ENCODE measurements at regions not wholly inside any gene's neighbourhood (a gene's known extent, or its start where the extent isn't known, plus 50 kb on each side); places are given as distances from the start of the nearest gene placed in this dataset.
"Not testable (repeated sequence)": the region's sequence is repeated elsewhere in the genome, so short reads cannot be mapped to it uniquely, and the experiment has no call there.

DNA sequence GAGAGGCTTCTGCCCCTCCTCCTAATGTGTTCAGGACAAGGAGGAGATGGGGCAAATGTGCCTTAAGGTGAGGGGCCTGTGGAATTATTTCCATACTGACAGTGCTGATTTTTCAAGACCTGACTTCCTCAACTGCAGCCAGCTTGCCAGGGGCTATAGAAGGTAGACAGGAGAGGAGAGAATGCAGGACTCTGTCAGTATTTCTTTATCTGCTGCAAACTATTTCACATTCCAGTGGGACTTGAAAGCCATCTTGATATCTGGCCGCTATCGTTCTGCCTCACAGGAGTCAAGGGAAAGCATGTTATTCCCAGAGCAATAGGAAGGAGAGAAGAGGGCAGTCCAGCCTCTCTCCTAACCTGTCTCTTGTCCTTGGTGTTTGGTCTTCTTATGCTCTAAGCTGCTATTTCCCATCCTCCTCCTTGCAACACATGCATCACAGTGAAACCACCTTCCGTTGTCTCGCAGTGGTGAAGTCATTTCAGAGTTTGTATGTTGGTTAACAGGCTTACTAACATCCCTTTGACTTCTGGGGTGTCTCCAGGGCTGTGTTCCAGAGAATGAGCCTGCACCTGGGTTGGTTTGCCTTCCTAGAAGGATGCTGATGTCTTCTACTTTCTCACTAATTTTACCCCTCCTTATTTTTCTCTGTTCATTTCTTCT is 95.1 kb upstream of the MRPS22 start:
- in situ Hi-C loops (cut with HindIII; ENCODE audit: low pct_unique_long_range_greater_than_20kb, low sequenced_read_pairs) = no loop called here
- no peak for DNase-seq (ENCODE audit: low read depth, low spot score)

DNA sequence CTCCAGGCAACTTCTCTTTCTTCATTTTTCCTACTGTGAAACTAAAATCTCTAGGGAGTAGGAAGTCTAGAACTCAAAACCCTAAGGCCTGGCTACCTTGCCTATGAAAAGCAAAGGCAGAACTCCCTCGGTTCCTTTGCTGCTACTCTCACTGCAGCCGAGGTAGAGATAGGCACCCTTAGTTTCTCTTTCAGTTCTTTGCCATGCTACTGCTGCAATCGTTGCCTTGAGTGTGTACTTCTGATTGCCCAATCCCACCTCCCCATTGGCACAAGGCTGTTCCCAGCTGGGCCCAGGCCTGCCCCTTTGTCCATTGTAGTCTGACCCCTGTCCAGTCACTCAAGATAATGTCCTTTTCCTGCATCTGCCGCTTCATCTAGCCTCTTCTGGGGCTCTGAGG is 92.3 kb upstream of the MRPS22 start:
- in situ Hi-C loops (cut with HindIII; ENCODE audit: low pct_unique_long_range_greater_than_20kb, low sequenced_read_pairs) = no loop called here
- DNase-seq (ENCODE audit: low read depth, low spot score) = no peak

DNA sequence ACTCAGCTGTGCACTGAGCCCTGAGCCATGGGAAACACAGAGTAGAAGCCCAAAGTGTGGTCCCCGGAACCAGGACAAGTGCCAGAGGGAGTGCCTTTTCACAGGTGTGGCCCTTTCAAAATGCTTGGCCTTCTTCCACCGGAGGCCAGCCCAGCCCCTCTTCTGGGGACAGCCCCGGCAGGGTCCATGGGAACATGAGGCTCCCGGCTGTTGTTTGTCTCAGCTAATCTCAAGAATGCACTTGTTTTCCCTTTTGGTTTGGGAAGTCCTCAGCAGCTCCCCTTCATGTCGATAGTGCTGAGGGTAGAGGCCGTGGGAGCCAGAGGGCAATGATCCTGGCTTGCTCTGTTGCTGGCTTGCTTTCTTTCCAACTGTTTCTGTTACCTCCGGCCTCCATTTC is 91.1 kb upstream of the MRPS22 start:
- DNase-seq (ENCODE audit: low read depth, low spot score) = no peak
- in situ Hi-C loops (cut with HindIII; ENCODE audit: low pct_unique_long_range_greater_than_20kb, low sequenced_read_pairs) = no loop called here

DNA sequence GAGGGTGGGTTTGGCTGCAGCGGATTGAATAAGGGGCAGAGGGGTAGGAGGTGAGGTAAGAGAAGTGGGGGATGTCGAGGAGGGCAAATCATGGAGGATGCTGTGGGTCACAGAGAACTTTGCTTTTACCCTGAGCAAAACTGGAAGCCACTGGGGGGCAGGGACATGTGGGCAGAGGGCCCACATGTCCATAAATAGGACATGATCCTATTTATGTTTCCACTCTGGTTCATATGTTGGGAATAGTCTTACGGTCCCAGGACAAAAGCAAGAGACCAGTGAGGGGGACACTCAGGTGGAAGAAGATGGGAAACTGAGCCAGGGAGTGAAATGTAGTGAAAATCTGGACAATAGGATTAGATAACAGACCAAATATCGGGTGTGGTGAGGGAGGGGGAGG is 85.5 kb upstream of the MRPS22 start:
- in situ Hi-C loops (cut with HindIII; ENCODE audit: low pct_unique_long_range_greater_than_20kb, low sequenced_read_pairs) = no loop called here
- no peak for DNase-seq (ENCODE audit: low read depth, low spot score)

DNA sequence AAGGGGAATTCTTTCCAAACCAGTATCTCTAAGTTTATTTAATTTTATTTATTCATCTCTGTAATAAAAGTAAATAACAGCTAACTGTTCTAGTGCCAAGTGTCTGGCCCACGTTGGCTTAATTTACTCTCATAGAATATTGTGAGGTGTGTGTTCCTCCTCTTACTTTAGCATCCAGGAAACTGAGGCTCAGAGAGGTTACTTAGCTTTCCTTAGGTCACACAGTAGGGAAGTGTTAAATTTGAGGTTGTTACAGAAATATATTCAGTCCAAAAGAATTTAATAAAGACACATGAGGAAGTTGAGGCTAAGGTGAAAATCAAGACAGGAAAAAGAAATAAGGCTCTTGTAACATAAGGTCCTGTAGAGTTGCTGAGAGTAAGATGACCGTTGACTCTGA is 84.4 kb upstream of the MRPS22 start:
- no peak for DNase-seq (ENCODE audit: low read depth, low spot score)
- in situ Hi-C loops (cut with HindIII; ENCODE audit: low pct_unique_long_range_greater_than_20kb, low sequenced_read_pairs) = no loop called here

DNA sequence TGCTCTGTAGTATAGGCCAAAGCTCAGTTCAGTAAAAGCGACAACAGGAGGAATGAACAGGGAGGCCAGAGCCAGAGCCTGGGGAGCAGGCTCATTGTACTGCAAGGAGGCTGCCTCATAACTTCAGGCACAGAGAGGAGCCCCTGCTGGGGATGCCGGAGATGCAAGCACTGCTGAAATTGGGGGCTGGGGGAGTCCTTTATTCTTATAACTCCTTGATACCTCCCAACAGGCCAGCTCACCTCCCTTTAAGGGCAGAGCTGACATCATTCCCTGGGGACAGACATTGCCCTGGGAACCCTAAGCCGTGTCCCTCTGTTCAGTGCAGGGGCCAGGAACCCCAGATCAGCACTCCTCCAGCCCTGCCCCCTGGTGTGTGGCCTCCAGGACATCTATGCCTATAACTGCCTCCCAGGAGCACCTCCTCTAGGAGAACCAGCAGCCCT is 83.8 kb upstream of the MRPS22 start:
- no peak for DNase-seq (ENCODE audit: low read depth, low spot score)
- in situ Hi-C loops (cut with HindIII; ENCODE audit: low pct_unique_long_range_greater_than_20kb, low sequenced_read_pairs) = no loop called here

DNA sequence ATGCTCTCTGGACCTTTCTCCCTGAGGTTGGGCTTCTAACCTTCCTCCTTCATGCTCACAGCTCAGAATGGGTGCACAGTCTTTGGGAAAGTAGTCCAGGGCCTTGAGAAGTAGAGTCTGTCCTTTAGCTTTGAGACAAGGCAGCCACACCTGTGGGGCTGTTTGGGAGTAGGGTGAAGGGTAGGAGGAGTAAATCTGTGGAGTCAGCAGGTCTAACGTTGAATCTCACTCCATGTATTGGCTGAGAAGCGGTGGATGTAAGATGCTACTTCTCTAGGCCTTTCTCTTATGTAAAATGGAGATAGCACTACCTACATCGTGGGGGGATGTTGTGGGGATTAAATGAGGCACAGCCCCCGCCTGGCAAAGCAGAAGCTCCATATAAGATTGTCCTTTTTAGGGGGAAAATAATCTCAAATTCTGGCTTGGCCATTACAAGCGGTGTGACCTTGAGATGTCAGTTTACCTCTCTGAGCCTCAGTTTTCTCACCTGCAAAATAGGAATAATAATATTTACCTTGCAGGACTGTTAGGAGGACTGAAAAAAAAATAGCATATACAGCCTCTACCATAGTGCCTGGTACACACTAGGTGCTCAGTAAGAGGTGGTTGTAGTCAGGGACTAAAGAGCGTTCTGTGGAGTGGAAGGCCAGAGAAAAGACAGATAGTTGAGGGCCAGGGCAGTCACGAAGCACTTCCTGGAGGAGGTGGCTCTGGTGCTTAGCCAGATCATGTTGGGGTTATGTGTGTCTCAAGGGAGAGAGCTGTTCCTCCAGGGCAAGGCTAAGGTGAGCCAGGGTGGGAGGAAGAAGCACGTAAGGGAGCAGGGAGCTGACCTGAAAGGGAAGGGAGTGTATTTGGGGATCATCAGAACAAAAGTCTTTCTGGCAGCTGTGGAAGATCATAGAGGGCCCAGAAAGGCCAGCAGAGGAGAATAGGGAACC is 82.8 kb upstream of the MRPS22 start:
- in situ Hi-C loops (cut with HindIII; ENCODE audit: low pct_unique_long_range_greater_than_20kb, low sequenced_read_pairs) = no loop called here
- no peak for DNase-seq (ENCODE audit: low read depth, low spot score)

DNA sequence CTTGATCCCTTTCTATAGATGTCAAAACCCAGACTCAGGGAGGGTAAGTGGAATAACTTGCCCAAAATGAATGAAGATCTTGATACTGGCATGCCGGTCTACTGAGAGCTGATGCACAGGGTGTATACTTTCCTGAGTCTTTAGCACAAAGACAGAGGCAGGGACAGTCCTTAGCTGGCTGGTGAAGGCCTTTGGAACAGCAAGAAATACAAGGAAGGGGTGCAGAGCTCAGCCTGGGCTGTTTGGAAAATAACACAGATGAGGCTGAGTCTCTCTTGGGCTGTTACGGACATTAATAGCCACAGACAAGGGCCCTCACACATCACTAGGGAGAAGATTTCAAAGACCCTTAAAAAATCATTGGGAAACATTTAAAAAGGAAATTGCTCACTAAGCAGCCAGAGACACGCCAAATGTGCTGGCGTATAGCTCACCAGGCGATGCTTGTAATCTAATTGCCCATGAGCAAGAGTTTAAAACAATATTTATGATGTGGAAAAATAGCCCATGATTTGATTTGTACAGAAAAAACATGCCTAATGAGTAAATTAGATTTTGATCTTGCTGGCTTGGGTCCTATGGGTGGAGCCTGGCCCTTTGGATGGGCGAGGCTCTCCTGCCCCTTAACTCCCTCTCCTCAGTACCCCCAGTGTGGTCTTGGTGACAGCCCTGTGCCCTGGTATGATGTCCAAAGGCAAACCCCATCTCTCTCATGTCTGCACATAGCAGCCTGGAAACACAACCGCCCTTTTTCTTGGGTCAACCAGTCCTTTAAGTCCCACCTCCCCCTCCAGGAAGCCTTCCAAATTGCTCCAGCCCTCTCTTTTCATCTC is 81.8 kb upstream of the MRPS22 start:
- in situ Hi-C loops (cut with HindIII; ENCODE audit: low pct_unique_long_range_greater_than_20kb, low sequenced_read_pairs) = no loop called here

DNA sequence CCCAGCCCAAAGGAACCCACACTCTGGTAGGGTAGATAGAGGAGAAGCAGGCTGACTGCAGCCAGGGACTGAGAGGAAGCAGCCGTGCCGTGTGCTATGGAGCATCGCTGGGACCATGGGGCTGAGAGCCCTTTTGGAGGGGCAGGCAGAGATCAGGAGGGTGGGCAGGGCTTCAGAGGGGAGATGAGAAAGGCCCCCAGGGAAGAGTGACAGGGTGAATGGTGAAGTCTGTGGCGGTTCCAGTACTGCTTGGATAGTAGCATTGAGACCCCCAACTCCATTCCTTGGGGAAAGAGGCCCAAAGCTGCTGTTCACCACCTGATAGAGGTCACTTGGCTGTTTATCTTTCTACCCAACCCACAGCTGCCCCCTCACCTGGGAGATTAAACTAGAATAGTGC is 80.0 kb upstream of the MRPS22 start:
- DNase-seq (ENCODE audit: low read depth, low spot score) = no peak
- in situ Hi-C loops (cut with HindIII; ENCODE audit: low pct_unique_long_range_greater_than_20kb, low sequenced_read_pairs) = no loop called here

More for the DNA sequence above, 81.8 kb upstream of the MRPS22 start:
- no peak for DNase-seq (ENCODE audit: low read depth, low spot score)

DNA sequence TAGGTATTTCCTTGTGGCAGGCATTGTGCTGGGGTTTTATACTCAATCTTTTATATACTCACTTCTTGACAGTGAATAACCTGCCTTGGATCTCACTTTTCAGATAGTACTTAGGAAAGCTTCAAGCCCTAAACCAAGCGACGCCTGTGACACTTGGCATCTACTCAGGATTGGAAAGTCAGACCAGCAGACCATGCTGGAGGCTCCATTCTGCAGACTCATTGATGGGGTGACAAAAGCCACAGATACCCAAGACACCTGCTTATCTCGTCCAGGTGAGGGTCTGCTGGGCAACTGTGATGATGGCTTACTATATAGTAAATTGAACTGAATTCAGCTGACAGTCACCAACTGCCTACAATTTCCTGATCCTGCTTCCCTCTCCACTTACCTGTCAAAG is 79.4 kb upstream of the MRPS22 start:
- in situ Hi-C loops (cut with HindIII; ENCODE audit: low pct_unique_long_range_greater_than_20kb, low sequenced_read_pairs) = no loop called here
- no peak for DNase-seq (ENCODE audit: low read depth, low spot score)

DNA sequence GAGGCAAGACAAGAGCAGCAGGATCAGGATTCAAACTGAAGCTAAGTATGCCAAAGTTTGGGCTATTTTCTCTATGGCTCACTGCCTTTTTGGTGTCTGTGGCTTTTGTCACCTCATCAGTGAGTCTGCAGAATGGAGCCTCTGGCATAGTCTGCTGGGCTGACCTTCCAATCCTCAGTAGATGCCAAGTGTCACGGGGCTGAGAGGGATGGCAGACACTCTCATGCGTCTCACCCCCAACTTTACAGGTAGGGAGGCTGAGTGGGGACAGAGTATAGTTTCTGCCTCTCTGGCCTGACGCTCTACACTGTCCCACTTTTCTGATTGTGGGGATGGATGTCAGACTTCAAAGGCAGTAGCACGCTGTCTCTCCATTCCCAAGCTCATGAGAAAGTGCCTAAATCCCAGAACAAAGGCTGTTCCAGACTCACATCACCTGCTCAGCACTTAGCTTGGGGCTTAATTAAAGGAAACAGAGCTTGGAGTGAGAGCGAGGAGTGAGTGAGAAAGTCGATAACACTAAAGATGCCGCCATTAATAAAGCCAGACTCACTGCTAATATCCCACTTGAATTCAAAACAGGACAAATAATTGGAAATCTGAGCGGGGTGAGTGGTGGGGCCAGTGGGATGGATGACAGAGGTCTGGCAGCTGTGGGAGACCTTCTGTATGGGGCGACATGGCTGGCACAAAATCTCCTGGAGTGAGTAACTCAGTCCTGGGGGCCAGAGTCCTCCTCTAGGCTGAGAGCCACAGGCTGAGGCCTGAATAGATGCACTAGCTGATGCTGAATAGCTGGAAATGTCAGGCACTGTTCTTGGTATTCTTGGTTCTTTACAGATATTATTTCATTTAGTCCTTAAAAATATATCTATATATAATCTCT is 78.4 kb upstream of the MRPS22 start:
- in situ Hi-C loops (cut with HindIII; ENCODE audit: low pct_unique_long_range_greater_than_20kb, low sequenced_read_pairs) = no loop called here
- no peak for DNase-seq (ENCODE audit: low read depth, low spot score)

DNA sequence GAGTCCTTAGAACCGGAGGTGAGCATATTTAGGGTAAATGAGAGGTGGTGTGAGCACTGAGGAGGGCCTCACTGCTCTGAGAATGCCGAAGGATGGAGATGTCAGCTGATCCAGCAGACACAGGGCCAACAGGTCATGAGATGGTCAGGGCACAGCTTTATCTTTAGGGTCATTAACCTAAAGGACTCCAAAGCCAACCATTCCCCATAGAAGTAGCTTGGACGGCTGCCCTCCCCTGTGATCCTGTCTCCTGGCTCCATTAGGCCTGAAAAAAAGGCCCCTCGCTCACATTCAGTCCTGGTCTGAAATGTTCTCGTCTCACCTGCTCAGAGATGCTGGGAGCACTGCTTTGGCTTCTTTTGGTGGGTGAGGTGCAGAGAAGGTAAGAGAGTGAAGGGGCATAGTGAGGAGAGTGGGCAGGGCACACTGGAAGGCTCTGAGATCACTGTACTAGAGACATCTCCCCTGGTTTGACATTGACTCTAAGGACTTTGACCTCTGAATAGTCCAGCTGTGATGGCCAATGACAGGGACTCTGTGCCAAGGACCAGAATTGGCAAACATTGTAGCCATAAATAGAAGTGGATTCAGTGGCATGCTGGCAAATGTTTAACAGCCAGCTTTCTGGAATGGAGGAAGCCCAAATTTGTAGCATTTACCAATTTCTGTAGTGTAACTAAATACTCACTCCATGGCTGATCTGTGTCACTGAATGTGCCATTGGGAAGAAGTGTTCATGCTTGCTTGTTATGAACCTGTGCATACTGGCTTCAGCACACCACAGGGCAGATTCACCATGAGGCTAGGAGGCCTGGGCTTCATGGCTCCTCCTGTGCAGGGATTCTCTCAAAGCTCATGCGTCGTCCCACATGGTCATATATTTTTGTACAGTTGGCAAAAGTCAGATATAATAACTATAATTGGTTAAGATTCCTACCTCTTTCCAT is 76.2 kb upstream of the MRPS22 start:
- in situ Hi-C loops (cut with HindIII; ENCODE audit: low pct_unique_long_range_greater_than_20kb, low sequenced_read_pairs) = no loop called here
- DNase-seq (ENCODE audit: low read depth, low spot score) = no peak

DNA sequence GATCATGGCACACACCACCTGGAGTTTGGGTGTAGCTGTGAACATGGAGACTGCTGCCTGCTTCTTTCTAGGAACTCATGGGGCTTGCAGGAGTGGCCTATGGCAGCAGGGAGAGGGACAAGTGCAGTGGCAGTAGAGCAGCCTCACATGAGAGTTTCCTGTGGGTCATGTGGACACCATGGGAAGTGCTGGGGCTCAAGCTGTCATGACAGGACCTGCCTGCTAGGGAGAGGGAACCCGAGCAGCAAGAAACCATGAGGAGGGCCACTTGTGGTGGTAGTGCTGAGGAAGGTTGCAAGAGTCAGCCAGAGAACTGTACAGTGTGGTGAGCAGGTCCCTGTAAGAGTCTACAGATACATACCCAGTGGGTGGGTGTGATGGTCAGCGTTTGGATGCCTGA is 73.8 kb upstream of the MRPS22 start:
- DNase-seq (ENCODE audit: low read depth, low spot score) = no peak
- in situ Hi-C loops (cut with HindIII; ENCODE audit: low pct_unique_long_range_greater_than_20kb, low sequenced_read_pairs) = no loop called here

DNA sequence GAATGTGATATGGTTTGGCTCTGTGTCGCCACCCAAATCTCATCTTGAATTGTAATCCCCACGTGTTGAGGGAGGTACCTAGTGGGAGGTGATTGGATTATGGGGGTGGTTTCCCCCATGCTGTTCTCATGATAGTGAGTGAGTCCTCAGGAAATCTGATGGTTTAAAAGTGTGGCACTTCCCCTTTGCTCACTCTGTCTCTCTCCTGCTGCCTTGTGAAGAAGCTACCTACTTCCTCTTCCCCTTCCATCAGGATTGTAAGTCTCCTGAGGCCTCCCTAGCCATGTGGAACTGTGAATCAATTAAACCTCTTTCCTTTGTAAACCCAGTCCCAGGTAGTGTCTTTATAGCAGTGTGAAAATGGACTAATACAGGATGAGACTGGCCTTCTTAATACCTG is 73.2 kb upstream of the MRPS22 start:
- in situ Hi-C loops (cut with HindIII; ENCODE audit: low pct_unique_long_range_greater_than_20kb, low sequenced_read_pairs) = not testable (repeated sequence)

DNA sequence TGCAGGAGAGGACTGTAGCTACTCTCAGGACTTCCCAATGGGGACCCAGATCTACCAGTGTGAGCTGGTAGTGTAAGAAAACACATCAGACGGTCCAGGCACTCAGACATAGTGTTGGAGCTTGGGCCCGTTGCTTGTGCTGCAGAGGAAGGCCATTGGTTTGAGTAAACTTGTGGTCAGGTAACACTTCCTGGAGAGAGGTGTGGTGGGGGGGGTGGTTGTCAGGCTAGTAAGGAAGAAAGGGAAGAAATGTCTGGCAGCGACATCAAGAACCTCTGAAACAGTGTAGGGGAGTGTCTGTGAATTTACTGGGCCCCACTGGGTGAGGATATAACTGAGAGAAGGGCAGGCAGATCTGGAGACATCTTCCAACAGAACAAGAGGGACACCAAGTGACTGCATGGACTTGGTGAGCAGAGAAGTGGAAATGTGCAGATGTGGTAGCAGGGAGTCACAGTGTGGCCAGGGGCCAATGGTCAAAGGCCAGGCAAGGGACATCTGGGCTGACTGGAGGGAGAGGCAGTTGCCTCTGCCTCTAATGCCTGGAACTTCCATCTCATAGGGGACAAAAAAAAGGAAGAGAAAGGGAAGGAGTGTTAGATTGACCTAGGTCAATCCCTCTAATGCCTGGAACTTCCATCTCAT is 63.7 kb upstream of the MRPS22 start:
- in situ Hi-C loops (cut with HindIII; ENCODE audit: low pct_unique_long_range_greater_than_20kb, low sequenced_read_pairs) = no loop called here
- no peak for DNase-seq (ENCODE audit: low read depth, low spot score)

More for the DNA sequence above, 73.2 kb upstream of the MRPS22 start:
- not testable (repeated sequence) for DNase-seq (ENCODE audit: low read depth, low spot score)

DNA sequence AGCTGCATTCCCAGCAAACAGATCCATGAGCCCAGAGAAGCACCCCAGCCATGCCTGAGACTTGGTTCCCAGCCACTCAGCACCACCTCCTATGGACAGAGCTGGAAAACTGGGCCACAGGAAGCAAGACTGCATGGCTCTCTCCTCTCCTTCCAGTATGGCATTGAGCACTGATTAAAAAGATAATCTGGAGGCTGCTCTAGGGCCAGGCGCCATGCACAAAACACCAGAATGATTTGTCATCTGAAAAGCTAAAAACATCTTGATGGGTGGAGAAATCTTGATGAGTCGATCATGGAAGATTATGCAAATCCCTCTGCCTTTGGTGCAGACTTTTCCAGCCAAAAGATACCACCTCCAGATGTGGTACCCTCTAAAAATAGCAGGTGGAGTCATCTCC is 62.7 kb upstream of the MRPS22 start:
- DNase-seq (ENCODE audit: low read depth, low spot score) = no peak
- in situ Hi-C loops (cut with HindIII; ENCODE audit: low pct_unique_long_range_greater_than_20kb, low sequenced_read_pairs) = no loop called here
